Stimulated activated naive CD8-positive, alpha-beta T cell treated with anti-CD3 and anti-CD28 coated beads, Interleukin-15, Interleukin-2, amounts not matched to agents 100 U/mL and 50 U/mL, for 24 hours (primary cell): ENCODE measurements at regions not wholly inside any gene's neighbourhood (a gene's known extent, or its start where the extent isn't known, plus 50 kb on each side); places are given as distances from the start of the nearest gene placed in this dataset.
"Not testable (repeated sequence)": the region's sequence is repeated elsewhere in the genome, so short reads cannot be mapped to it uniquely, and the experiment has no call there.

Experiments used
- ATAC-seq: fragments of 150-1000 bp; cut with Tn5 transposase; one replicate; pipeline ENCODE4 v1.10.0; 2021
- DNase-seq: peaks from one replicate; pipeline ENCODE4 v3.0.0; 2021

DNA sequence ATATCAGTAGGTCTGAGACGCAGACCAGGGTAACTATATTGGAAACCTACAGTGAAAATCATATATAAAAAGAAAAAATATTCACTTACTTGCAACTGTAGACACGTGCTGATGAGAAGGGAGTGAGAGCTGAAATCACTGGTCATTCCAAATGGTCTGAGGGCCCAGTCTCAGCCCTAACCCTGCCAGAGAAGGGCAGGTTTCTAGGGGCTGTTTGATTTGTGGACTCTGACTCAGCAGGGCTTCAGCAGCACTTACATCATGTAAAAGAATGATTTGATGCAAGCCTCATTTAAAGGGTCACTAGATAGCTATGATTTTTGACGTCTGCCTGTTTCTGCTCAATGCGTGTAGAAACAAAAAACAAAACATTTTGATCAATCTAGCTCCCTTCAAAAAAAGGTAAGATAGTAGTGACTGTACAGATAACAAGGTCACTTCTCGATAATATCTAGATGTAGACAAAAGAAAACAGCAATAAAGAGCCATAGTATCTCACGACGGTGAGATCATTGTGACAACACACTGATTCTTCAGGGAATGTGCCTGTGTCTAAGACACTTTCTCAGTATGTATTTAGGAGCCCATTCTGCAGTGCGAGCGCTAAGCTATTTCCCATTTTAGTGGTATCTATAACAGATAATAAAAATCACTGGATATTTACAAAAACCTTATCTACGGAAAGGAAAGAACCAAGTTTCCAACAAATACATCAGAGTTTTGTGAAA, 307.2 kb downstream of the HIVEP2 start:
- DNase-seq, result no peak
- ATAC-seq, result no peak

DNA sequence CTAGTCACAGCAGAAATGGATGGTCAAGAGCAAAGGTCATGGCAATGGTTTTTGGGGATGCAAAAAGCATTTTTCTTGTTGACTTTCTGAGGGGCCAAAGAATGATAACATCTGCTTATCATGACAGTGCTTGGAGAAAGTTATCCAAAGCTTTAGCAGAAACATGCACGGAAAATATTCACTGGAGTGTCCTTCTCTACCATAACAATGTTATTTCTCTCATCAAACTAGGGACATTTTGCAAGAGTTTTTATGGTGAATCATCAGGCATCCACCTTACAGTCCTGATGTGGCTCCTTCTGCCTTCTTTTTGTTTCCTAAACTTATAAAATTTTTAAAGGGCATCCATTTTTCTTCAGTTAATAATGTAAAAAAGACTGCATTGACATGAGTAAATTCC, 302.3 kb downstream of the HIVEP2 start:
- no peak for DNase-seq
- ATAC-seq, result no peak

DNA sequence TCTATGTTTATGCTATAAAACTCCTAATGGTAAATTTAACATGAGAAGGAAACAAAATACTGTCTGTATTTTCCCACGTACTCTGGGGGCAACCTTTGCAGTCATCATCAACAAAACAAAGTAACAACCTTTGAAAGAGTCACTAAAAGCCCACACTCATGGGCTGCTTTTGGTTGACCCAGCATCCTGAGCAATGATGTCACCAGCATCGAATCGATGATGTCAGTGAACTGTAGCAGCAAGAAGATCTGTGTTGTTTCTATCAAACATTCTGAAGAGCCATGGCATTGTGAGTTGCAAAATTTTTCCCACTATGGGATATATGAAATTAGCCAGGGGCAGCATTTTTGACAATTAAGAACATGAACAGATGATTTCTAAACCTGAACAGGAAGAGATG, 300.1 kb downstream of the HIVEP2 start:
- no peak for DNase-seq
- ATAC-seq, result no peak

DNA sequence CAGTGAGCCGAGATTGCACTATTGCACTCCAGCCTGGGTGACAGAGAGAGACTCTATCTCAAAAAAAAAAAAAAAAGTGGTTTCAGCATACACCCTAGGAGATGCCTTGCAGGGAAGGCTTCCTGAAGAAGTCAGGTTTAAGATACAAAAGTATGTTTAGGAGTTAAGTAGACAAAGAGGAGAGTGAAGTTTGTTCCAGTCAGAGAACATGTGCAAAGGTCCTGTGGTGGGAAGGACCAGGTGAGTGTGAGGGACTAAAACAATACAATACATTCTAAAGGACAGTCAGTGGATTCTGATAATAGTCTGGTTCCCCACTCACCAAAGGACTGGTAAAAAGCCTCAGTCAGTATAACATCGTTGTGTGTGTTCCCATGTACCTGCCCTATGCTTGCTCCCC, 299.3 kb downstream of the HIVEP2 start:
- no peak for ATAC-seq

GRCh38 chr6:142647449-142648035, 297.4 kb downstream of the HIVEP2 start:
- DNase-seq (no peak), ATAC-seq (no peak)

More for the DNA sequence above, 299.3 kb downstream of the HIVEP2 start:
- DNase-seq, result no peak

- DNase-seq (no peak), ATAC-seq (no peak)
Observed at GRCh38 chr6:142648036-142648451, 296.9 kb downstream of the HIVEP2 start.

- DNase-seq, result no peak
- no peak for ATAC-seq
Observed at GRCh38 chr6:142648526-142648925, 296.4 kb downstream of the HIVEP2 start.

DNA sequence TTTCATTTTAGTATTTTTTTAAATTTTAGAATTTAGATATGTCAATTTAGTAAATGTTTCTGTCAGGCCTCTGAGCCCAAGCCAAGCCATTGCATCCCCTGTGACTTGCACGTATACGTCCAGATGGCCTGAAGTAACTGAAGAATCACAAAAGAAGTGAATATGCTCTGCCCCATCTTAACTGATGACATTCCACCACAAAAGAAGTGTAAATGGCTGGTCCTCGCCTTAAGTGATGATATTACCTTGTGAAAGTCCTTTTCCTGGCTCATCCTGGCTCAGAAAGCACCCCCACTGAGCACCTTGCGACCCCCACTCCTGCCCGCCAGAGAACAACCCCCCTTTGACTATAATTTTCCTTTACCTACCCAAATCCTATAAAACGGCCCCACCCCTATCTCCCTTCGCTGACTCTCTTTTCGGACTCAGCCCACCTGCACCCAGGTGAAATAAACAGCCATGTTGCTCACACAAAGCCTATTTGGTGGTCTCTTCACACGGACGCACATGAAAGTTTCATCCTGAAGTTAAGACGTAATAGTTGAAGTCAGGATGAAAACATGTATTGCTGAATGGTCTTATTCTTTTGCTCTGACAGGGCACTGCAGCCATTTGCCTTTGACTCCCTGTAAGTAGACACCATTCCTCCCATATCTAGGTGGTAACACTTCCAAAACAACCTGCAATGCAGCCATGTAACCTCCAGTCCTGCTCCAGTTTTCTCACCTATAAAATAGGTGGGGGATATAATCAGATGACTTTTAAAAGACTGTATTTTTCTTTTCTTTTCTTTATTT, 295.3 kb downstream of the HIVEP2 start:
- not testable (repeated sequence) for ATAC-seq, DNase-seq

GRCh38 chr6:142651384-142651783, 293.6 kb downstream of the HIVEP2 start:
- ATAC-seq, result no peak
- DNase-seq, result no peak

- ATAC-seq, result no peak
Observed at GRCh38 chr6:142653710-142654420, 291.1 kb downstream of the HIVEP2 start.

DNA sequence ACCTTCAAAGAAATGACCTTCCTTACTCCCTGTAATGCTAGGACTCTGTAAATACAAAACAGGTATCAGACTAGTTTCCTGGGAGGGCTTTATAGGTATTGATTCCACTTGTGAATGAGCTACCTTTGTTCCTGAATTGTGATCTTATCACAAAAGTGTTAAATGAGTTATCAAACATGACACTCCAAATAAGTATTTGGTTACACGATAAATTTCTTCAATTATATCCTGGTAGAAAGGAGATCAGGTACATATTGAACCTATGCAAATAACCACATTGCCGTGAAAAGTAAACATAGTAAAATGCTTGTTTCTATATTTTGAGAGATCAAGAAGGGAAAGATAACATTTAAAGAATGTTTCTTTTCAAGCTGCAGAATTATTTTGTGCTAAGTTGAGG, 285.3 kb downstream of the HIVEP2 start:
- DNase-seq (no peak), ATAC-seq (no peak)

More at GRCh38 chr6:142653710-142654420, 291.1 kb downstream of the HIVEP2 start:
- no peak for DNase-seq

DNA sequence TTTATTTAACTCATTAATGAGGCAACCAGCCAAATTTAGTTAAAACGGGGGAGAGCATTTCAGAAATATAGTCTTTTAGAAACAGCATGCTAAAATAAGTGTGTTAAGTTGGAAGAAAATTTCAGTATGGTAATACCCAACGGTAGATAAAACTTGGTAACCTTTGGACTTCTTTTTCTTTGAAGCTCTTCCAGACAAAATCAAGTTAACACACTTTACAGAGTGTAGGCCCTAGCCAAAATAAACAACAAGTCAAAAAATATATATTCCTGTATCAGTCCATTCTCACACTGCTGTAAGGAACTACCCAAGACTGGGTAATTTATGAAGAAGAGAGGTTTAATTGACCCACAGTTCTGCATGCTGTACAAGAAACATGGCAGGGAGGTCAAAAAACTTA, 279.6 kb downstream of the HIVEP2 start:
- ATAC-seq (no peak), DNase-seq (no peak)

- DNase-seq, result no peak
- ATAC-seq, result no peak
Observed at GRCh38 chr6:142666599-142667185, 278.3 kb downstream of the HIVEP2 start.

- DNase-seq, result no peak
- ATAC-seq, result no peak
Observed at GRCh38 chr6:142669471-142670351, 275.3 kb downstream of the HIVEP2 start.

- ATAC-seq (no peak), DNase-seq (no peak)
Observed at GRCh38 chr6:142671791-142672190, 273.2 kb downstream of the HIVEP2 start.

GRCh38 chr6:142675517-142675916, 269.5 kb downstream of the HIVEP2 start:
- ATAC-seq (no peak), DNase-seq (no peak)

DNA sequence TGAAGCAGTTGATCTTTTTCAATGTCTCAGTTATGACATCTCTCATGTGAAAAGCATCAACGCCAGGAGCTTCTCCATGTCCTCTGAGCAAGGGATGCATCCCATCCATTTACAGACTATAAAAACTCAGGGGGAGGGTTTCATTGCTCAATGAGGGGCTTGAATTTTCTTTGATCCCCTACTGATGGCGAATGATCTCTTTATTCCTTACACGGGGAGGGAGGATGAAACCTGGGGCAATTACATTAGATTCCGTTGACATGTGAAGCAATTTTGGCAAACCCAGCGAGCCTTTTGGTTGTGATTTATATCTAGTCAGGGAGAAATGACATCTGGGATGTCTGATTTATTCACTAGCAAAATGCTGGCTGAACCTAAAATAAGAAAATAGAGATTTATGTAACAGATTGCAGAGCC, 268.9 kb downstream of the HIVEP2 start:
- DNase-seq (no peak), ATAC-seq (no peak)

- no peak for ATAC-seq
- DNase-seq, result no peak
Observed at GRCh38 chr6:142676647-142677192, 268.3 kb downstream of the HIVEP2 start.

GRCh38 chr6:142679907-142680700, 264.9 kb downstream of the HIVEP2 start:
- DNase-seq (no peak), ATAC-seq (peak; percentile 67)

DNA sequence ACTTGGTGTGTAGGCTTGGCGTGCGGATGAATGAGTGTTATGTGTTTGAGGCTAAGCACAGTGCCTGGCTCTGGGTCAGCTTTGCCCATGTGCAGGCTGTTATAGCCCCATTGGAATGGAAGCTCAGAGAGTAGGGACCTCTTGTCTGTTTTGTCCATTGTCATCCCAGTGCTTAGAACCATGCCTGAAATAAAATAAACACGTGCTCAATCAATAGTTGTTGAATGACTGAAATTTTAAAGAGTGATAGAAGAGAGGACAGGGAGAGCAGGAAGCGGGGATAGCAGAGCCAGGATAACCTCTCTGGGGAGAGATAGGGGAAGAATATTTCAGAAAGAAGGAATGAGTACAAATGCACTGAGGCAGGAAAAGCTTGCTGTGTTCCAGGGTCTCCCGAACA, 263.9 kb downstream of the HIVEP2 start:
- ATAC-seq (no peak), DNase-seq (no peak)
